Adrenal gland (tissue), 9 donors: ENCODE measurements at regions not wholly inside any gene's neighbourhood (a gene's known extent, or its start where the extent isn't known, plus 50 kb on each side); places are given as distances from the start of the nearest gene placed in this dataset.
A peak's percentile ranks its signal among the peaks of the same experiment; 100 is the strongest.

Source experiments
- DNase-seq, 7 donors: peaks; one replicate each; pipeline ENCODE4 v3.0.0-alpha.2; 2019 to 2020
- H3K27ac ChIP-seq, 5 donors: fragments of 200-600 bp; sonication (generic) in 4 of 5; 1 replicate in 3 of 5; 2 replicates in 2 of 5; pipeline versions ENCODE4 v1.5.1 to v1.8.0; 2016 to 2020; ENCODE audit warnings: mild to moderate bottlenecking in 1 of 5
- H3K27me3 ChIP-seq: fragments of 200-600 bp; 2 replicates; pipeline ENCODE4 v1.8.0; 2021
- H3K36me3 ChIP-seq, 2 donors: fragments of 200-600 bp; replicated peaks in 1 of 2; 1 replicate in 1 of 2; 2 replicates in 1 of 2; pipeline versions ENCODE4 v1.5.1 to v1.8.0; 2018 to 2022
- H3K4me1 ChIP-seq, 2 donors: fragments of 200-600 bp; replicated peaks in 1 of 2; 1 replicate in 1 of 2; 2 replicates in 1 of 2; pipeline versions ENCODE4 v1.5.1 to v1.8.0; 2018 to 2021
- H3K4me3 ChIP-seq, 4 donors: fragments of 200-600 bp; sonication (generic) in 3 of 4; one replicate each; pipeline ENCODE4 v1.5.1; 2016 to 2018
- H3K9me3 ChIP-seq, 3 donors: fragments of 200-600 bp; sonication (generic) in 1 of 3; replicated peaks in 1 of 3; 1 replicate in 2 of 3; 2 replicates in 1 of 3; pipeline versions ENCODE4 v1.5.1 to v1.8.0; 2016 to 2021
- CTCF ChIP-seq, 6 experiments: fragments of 450-650 bp in 4 of 6; fragments of 200-600 bp in 2 of 6; sonication (generic) in 1 of 6; IDR thresholded peaks; 1 replicate in 5 of 6; 2 replicates in 1 of 6; pipeline versions ENCODE4 v1.5.1 to v1.8.0; 2016 to 2021; ENCODE audit warnings: antibody characterized with exemption in 6 of 6, mild to moderate bottlenecking in 2 of 6, moderate library complexity in 1 of 6
- POLR2A ChIP-seq, 2 donors: fragments of 450-650 bp; IDR thresholded peaks; one replicate each; pipeline ENCODE4 v1.6.1; 2017; ENCODE audit warnings: antibody characterized with exemption in 2 of 2, mild to moderate bottlenecking in 2 of 2, moderate library complexity in 1 of 2
- whole genome bisulfite sequencing, 4 donors: extraction: QIAGEN DNeasy Blood & Tissue Kit in 2 of 4; methylation state at CpG; one replicate each; pipeline versions ENCODE4 v1.1.5 to v1.1.7; 2013 to 2017; 5-methylcytosine and 5-hydroxymethylcytosine counted together
- intact Hi-C, 2 donors: fragments of 100-400 bp; cut with DNase I; formaldehyde crosslinking; loops; one replicate each; pipeline versions ENCODE4 v1.14.1 to v1.15.0; 2022 to 2023
- donor health status: healthy with polysubstance abuse.
- donor health status: Bipolar disorder and iron deficiency.
- donor health status: DM: yes; HTN: yes; CAD: no.
- donor health status: DM: no; HTN: no; CAD: no.
- donor health status: DM: no; HTN: no; CAD: no.

- TF ChIP-seq POLR2A (IDR thresholded peaks at IDR 0.05) (no peak), CTCF (IDR thresholded peaks at IDR 0.05) (no peak)
- H3K9me3 ChIP-seq = no peaks in the 10 kb centered on the region
- no peaks in the 10 kb centered on the region for H3K27me3 ChIP-seq
- no peak for DNase-seq
- WGBS, 4 donors = 28 to 65% (median 58%) methylated on average over 2 of the region's 2 CpGs
- intact Hi-C loops = no loop called here
- H3K4me1 ChIP-seq = no peaks in the 10 kb centered on the region
- no peak overlapping the region for H3K27ac ChIP-seq
- no peaks in the 10 kb centered on the region for H3K36me3 ChIP-seq
- no peak overlapping the region for H3K4me3 ChIP-seq
These were observed 124.4 kb upstream of the TOPAZ1 start for GRCh38 chr3:44117239-44117638.

- no peaks in the 10 kb centered on the region for H3K36me3 ChIP-seq
- 82 to 86% (median 85%) methylated on average over 5 of the region's 5 CpGs for WGBS, 4 donors
- intact Hi-C loops = no loop called here
These were observed 124.0 kb upstream of the TOPAZ1 start for GRCh38 chr3:44117736-44118135.

GRCh38 chr3:44120721-44121582, 120.7 kb upstream of the TOPAZ1 start:
- DNase-seq = peak in 2 of 7 donors; percentile 18 to 23
- intact Hi-C loops = no loop called here
- no peaks in the 10 kb centered on the region for H3K4me1 ChIP-seq
- no peaks in the 10 kb centered on the region for H3K9me3 ChIP-seq
- WGBS, 4 donors = 52 to 71% (median 62%) methylated on average over 6 of the region's 6 CpGs
- no peak overlapping the region for H3K4me3 ChIP-seq
- no peak overlapping the region for H3K27ac ChIP-seq
- no peaks in the 10 kb centered on the region for H3K27me3 ChIP-seq
- H3K36me3 ChIP-seq = no peaks in the 10 kb centered on the region
- TF ChIP-seq CTCF (IDR thresholded peaks at IDR 0.05) (no peak), POLR2A (IDR thresholded peaks at IDR 0.05) (no peak)

More at GRCh38 chr3:44117736-44118135, 124.0 kb upstream of the TOPAZ1 start:
- TF ChIP-seq CTCF (IDR thresholded peaks at IDR 0.05) = no peak
- no peak for TF ChIP-seq POLR2A (IDR thresholded peaks at IDR 0.05)
- no peaks in the 10 kb centered on the region for H3K4me1 ChIP-seq
- H3K27me3 ChIP-seq = no peaks in the 10 kb centered on the region
- no peak overlapping the region for H3K4me3 ChIP-seq
- no peak overlapping the region for H3K27ac ChIP-seq
- H3K9me3 ChIP-seq = no peaks in the 10 kb centered on the region
- DNase-seq = no peak

DNA sequence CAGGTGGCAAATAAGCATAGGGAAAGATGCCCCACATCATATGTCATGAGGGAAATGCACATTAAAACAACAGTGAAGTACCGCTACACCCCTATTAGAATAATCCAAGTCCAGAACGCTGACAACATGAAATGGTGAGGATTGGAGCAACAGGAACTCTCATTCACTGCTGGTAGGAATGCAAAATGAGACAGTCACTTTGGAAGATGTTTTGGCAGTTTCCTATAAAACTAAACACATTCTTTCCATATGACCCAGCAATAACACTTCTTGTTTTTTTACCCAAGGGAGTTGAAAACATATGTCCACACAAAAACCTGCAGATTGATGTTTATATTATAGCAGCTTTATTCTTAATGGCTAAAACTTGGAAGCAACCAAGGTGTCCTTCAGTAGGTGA, 116.4 kb upstream of the TOPAZ1 start:
- H3K4me3 ChIP-seq = no peak overlapping the region
- H3K9me3 ChIP-seq = no peaks in the 10 kb centered on the region
- H3K36me3 ChIP-seq = no peaks in the 10 kb centered on the region
- intact Hi-C loops = no loop called here
- no peaks in the 10 kb centered on the region for H3K4me1 ChIP-seq
- TF ChIP-seq POLR2A (IDR thresholded peaks at IDR 0.05) = no peak
- no peak for TF ChIP-seq CTCF (IDR thresholded peaks at IDR 0.05)
- no peak overlapping the region for H3K27ac ChIP-seq
- no peak for DNase-seq
- no peaks in the 10 kb centered on the region for H3K27me3 ChIP-seq
- WGBS, 4 donors = 83 to 91% (median 86%) methylated on average over 2 of the region's 2 CpGs
